ENCODE measurements at regions not wholly inside any gene's neighbourhood (a gene's known extent, or its start where the extent isn't known, plus 50 kb on each side); places are given as distances from the start of the nearest gene placed in this dataset.
A peak's percentile ranks its signal among the peaks of the same experiment; 100 is the strongest.

- ATAC-seq (no peak), FAIRE-seq (no peak), DNase-seq (ENCODE audit: extremely low read depth in 1 of 4, low spot score in 3 of 4) (no peak)
- Histone ChIP-seq H3K4me3 (no peak overlapping the region), H3K9me1 (ENCODE audit: control insufficient read depth, insufficient read depth, low read length) (no peaks in the 10 kb centered on the region), H3K27ac (ENCODE audit: extremely low read depth, low read depth, low read length) (no peak overlapping the region), H4K20me1 (replicated peaks; ENCODE audit: control insufficient read depth, insufficient read depth, low read length) (no peaks in the 10 kb centered on the region), H3K27me3 (ENCODE audit: control insufficient read depth in 2 of 2, insufficient read depth in 2 of 2, low read length in 2 of 2) (no peaks in the 10 kb centered on the region), H3K36me3 (ENCODE audit: control insufficient read depth, insufficient read depth, low read length) (no peaks in the 10 kb centered on the region), H3K79me2 (ENCODE audit: control insufficient read depth, insufficient read depth, low read length) (no peaks in the 10 kb centered on the region), H3K4me1 (replicated peaks in 1 of 2; ENCODE audit: control insufficient read depth in 2 of 2, insufficient read depth in 2 of 2, low read length in 2 of 2) (peaks cover 2 to 14% of the 10 kb centered on the region in 2 experiments; a peak in 4 of 5 replicates), H3K9ac (ENCODE audit: insufficient read depth in 1 of 2, low read depth in 2 of 2, low read length in 2 of 2) (no peak overlapping the region), H3K4me2 (ENCODE audit: insufficient read depth, low read length) (no peak overlapping the region), H2AFZ (ENCODE audit: low read depth, low read length) (no peak overlapping the region), H3K9me3 (replicated peaks; ENCODE audit: control insufficient read depth, insufficient read depth, low read depth, low read length) (no peaks in the 10 kb centered on the region; the same call in 1 of the 2 replicates)
- ChIA-PET CTCF (ENCODE audit: low intra/inter-chr PET ratio) (no interaction called here), POLR2A (no interaction called here)
- 0 out of 3 replicates have a peak, but pooled peaks of 1 of the 2 experiments have one; percentile 25 for TF ChIP-seq CBX3 (IDR thresholded peaks at IDR 0.05; ENCODE audit: borderline replicate concordance in 1 of 2, low read length in 2 of 2)
- TF ChIP-seq TRIM28 (IDR thresholded peaks at IDR 0.05) = peak; percentile 94; the same call in 1 of the 2 replicates
- TF ChIP-seq ZNF76 (CRISPR knock-in tag; IDR thresholded peaks at IDR 0.05; ENCODE audit: borderline replicate concordance) = no peak
- TF ChIP-seq, protein P1, sequence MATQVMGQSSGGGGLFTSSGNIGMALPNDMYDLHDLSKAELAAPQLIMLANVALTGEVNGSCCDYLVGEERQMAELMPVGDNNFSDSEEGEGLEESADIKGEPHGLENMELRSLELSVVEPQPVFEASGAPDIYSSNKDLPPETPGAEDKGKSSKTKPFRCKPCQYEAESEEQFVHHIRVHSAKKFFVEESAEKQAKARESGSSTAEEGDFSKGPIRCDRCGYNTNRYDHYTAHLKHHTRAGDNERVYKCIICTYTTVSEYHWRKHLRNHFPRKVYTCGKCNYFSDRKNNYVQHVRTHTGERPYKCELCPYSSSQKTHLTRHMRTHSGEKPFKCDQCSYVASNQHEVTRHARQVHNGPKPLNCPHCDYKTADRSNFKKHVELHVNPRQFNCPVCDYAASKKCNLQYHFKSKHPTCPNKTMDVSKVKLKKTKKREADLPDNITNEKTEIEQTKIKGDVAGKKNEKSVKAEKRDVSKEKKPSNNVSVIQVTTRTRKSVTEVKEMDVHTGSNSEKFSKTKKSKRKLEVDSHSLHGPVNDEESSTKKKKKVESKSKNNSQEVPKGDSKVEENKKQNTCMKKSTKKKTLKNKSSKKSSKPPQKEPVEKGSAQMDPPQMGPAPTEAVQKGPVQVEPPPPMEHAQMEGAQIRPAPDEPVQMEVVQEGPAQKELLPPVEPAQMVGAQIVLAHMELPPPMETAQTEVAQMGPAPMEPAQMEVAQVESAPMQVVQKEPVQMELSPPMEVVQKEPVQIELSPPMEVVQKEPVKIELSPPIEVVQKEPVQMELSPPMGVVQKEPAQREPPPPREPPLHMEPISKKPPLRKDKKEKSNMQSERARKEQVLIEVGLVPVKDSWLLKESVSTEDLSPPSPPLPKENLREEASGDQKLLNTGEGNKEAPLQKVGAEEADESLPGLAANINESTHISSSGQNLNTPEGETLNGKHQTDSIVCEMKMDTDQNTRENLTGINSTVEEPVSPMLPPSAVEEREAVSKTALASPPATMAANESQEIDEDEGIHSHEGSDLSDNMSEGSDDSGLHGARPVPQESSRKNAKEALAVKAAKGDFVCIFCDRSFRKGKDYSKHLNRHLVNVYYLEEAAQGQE (IDR thresholded peaks at IDR 0.05; ENCODE audit: borderline replicate concordance) = no peak
- TF ChIP-seq, protein P1 (CRISPR knock-in tag; IDR thresholded peaks at IDR 0.05; ENCODE audit: low read depth) = no peak
- peak; percentile 63 to 80 for TF ChIP-seq TRIM24 (IDR thresholded peaks at IDR 0.05)
- no peak for TF ChIP-seq ZFP1 (CRISPR knock-in tag; IDR thresholded peaks at IDR 0.05)
- TF ChIP-seq THRAP3 (IDR thresholded peaks at IDR 0.05; ENCODE audit: borderline replicate concordance) = no peak
- TF ChIP-seq ATF1 (CRISPR knock-in tag; IDR thresholded peaks at IDR 0.05) = no peak
- TF ChIP-seq ATF1 (tag; IDR thresholded peaks at IDR 0.05) = no peak
- no peak for TF ChIP-seq OTX1 (CRISPR knock-in tag; IDR thresholded peaks at IDR 0.05)
- no peak for TF ChIP-seq MAZ (CRISPR knock-in tag; conservative IDR thresholded peaks at IDR 0.05 in 1 of 2, IDR thresholded peaks at IDR 0.05 in 1 of 2)
- TF ChIP-seq ZNF384 (IDR thresholded peaks at IDR 0.05; ENCODE audit: low read depth, low read length) = peak; percentile 78; the same call in 1 of the 2 replicates
- in situ Hi-C loops (cut with MboI) (no loop called here), intact Hi-C loops (cut with micrococcal nuclease) (no loop called here)
- no TSS peak for BruUV-seq (replicated peaks)
These were observed 125.6 kb upstream of the SPRY4 start for GRCh38 chr5:142450419-142450818.

Data from K562 (cell line).